AG08396 (cell line): ENCODE measurements at regions not wholly inside any gene's neighbourhood (a gene's known extent, or its start where the extent isn't known, plus 50 kb on each side); places are given as distances from the start of the nearest gene placed in this dataset.

Source experiments
- DNase-seq: peaks from one replicate; pipeline ENCODE4 v3.0.0; 2012; ENCODE audit warnings: low spot score, mixed read lengths

DNA sequence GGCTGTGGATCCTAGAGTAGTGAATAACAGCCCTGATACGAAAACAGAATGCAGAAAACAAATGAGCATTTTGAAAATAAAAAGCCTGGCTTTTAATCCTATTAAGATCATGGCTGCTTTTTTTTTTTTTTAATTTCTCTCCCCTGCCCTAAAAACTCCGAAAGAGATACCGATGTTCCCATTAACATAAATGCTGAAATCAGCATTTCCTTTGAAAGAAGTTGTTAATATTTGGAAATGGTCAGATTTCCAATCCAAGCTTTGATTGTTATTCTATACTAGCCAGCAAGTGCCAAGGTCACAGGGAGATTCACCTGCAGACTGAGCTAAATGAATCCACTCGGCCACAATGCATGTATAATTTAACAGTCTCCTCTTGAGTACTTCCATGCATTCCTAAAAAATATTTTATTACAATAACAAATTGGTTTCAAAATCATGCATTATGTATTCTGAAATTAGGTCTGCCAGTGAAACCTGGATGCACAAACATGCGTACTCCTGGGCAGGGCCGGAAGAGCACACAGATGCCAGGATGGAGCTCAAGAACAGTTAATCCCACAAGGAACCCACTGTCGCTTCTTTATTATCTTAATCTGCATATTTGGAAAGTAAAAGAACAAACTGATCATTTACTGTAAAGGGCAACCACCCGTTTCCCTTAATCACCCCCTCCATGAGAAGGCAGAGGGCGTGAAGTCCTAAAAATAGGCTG lies 521.5 kb upstream of the ZFHX3 start:
- no peak for DNase-seq

DNA sequence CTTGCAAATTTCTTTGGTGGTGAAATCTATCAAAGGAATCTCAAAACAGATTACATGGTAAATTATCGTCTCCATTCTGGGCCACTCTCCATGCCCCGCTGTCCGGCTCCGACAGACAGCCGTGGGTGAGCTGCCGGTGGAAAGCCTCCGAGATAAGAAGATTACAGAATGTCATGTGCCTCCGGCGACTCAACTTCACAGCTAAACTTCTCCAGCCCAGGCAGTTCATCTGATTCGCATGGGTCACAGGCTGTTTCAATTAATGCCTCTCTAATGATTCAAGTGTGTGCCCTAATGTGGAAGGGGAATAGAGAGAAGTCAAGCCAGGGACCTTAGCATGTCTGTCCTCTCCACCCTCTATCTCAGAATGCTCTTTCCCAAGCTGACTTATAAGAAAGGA lies 520.8 kb upstream of the ZFHX3 start:
- no peak for DNase-seq

DNA sequence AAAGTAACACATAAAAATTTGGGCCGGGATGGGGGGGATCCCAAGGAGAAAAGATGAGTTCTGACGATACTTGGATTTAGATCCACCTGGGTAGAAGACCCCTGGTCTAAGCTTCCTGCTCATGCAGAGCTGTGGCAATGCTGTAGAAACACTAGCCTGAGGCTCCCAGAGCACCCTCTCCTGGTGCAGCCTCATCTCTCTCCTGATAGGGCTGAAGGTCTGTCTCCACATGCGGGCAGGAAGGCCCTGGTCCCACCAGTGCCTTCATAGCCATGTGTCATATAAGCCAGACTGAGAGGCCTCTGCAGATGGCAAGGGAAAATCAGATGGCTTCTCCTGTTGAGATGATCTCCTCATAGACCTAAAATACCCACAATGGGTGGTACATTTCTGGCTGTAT lies 518.0 kb upstream of the ZFHX3 start:
- no peak for DNase-seq

DNA sequence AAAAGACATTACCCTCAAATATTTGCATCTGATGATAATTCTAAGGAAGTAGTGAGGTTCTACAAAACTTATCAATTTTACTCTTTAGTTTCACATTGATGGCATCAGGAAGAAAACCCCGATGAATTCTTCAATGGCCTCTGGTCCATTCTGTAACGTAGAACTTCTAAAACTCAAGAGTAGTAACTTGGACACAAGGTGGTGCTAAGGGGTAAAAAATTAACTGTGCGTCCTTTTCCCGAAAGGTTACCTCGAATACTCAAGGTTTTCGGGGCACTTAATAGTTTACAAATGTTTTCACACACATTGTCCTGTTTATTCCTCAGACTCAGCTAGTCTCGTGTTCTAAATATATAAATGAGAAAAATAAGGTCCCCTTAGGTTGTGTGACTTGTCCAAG lies 517.3 kb upstream of the ZFHX3 start:
- DNase-seq, result no peak

DNA sequence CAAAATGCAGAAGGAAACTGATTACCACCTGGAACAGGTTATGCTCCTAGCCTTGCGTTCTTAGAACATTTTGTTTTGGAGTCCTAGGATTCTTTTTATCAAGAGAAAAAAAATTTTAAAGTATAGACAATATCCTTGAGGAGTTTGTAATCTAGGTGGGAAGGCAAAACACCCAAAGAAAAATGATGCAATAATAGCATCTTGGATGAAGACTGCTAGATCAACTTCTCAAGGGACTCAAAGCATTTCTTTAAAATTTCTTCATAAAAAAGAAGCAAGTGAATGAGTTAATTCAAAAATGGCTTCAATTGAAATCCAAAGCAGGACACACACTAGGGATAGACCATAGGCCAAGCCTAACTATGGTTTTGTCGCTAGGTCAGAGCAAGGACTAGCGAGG lies 515.8 kb upstream of the ZFHX3 start:
- DNase-seq, result no peak

DNA sequence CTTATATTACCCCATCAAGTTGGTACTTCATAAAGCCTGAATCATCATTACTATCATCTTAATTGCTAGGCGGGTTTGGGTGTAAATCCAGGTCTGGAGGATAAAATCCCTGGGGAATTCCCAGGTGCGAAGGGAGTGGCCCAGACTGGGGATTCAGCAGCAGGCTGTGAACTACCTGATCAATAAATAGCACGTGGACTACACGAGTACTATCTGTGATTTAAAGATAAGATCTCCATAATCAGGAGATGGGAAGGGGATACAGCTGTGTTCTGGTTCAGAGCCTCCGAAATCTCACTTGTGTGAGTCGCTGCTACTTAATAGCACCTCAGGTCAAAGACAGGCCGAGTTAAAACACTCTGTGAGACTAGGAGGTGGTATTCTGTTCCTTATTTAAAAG lies 512.6 kb upstream of the ZFHX3 start:
- DNase-seq, result no peak

DNA sequence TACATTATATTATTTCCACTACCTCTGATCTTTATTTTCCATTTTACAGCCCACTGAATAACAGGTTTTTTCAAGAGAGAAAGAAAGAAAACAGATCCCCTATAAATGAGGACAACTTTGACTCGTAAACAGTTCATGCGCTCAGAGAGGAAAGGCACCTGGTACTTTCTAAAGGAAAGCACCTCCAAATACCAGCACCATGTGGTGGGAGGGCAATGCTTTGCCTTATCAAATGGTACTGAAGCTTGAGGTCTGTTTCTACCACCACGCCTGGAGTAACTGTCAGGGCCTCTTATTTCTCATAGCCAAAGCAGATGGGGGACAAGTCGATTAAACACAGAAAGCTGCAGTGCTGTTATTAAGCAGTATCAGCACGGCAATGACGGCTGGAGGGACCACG lies 510.3 kb upstream of the ZFHX3 start:
- DNase-seq, result no peak

DNA sequence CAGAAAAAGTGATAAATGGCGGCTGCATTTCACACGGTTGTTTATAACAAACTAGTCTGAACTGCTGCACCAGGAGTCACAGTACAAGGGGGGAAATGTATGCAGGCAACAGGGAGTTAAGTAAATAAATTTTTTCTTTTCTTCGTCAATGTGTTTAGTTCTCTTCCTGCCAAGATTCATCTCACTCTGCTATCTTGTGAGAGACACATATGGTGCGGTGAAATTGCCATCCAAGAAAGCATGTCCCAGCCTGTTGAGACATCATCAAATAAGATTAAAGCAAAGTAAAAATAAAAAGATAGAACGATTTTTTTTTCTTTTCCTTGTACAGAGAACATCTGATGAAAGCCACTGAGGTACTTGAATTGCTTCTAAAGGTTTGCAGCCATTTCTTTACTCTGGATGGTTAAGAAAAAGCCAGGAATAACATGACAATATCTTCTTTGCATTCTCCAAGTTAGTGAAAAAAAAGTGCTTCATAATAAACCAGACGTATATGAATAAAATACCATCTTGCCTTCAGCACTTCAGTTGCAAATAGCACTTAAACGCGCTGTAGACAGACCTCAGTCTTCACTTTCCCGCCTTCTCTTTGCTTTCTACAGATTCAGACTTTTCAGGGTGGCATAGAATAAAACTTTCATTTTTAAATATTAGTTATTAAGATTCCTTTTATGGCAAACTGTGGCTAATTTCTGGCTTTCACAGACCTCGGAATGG lies 506.2 kb upstream of the ZFHX3 start:
- no peak for DNase-seq

DNA sequence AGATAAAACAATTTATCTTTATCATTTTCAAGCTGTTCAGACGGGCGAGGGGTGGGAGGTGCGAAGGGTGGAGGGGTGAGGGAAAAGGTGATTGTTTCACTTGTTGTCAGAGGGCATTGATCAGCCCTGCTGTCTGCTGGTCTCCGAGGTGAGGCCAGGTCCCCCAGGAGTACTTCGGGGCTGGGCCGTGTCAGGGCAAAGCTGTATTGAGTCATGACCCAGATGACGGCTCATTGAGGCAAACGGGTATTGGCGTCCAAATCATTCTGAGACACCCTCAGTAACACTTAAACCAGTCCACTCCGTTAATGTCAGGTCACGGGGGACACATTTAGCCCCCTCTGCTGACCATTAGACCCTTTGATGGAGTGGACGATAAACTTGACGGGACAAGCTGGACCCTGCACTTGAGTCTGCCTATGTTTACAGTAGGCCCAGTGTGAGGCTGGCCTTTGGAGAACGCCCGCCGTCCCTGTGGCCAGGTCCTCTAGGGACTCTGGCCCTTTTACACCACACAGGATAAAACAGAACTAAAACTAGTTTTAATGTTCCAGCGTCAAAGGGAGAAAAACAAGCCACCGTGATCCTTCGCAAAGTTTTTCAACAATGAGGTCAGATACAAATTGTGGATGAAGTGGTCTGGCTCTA lies 502.2 kb upstream of the ZFHX3 start:
- no peak for DNase-seq

DNA sequence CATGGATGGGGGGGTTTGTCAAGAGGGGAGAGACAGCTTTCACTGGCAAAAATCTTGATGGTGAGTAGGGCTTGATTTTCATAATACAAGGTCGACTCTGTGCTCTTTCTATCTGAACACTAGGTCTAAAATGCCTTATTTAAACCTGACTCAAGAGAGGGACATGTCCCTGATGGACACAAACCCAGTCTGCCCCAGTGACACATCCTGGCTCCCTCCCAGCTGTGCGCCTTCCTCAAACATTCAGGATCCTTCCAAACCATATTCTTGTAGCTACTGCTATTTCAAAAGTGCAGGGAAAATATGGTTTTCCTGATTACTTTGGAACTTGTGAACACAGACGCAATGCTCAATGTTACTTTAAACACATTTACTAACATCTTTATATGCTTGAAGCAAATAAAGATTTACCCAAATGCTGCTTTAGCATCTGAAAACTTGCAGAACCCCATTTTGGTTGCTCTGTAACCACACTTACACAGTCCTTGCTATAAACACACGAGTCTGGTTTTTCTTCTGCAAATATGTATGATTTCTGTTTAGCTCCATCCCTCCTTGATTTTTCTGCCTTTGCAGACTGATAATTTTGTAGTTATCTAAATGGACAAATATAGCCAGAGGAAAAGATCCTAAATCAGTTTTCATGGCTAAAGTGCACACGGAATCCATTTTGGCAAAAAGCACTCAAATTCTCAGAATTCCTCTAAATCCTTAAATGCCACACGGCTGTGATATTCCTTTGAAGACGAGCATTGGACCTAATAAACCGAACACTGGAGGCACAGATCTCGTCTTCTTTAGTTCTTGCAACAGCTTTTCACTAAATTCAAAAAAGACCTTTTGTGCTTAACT lies 499.9 kb upstream of the ZFHX3 start:
- no peak for DNase-seq

DNA sequence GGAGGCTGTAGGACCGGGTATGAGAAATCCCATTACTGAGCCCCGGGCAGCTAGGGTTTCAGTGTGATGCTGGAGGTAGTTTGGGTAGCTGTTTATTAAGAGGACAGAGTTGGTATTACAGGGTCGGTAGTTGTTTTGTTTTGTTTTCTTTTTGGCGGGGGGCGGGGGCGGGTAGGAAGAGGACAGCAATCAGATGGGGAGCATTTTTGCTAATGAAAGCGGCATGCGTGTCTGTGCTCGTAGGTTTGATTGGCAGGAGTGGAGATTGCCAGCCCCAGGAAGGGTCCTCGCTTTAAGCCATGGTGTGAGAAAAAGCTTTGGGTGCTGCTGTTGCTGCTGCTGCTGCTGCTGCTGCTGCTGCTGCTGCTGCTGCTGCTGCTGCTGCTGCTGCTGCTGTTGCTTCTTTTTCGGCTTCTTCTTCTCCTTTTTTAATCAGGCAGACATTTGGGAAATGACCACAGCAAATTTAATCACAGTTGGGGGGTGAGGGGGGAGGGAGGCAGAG lies 498.5 kb upstream of the ZFHX3 start:
- DNase-seq, result no peak

DNA sequence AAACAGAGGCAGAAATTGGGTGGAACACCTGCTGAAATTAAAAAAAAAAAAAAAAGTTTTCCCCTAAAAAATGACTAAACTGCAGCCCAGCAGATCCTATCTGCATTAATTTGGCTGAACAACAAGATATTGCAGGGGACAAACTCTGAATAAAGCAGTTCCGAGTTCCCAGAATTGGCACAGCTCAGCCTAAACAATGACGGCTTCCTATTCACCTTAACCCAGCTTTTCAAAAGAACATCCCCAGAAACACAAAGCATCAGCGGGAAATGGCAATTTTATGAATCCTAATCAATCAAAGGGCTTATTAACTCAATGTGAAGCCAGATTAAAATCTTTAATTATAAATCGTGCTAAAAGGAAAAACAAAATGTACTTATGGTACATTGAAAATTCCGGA lies 497.8 kb upstream of the ZFHX3 start:
- no peak for DNase-seq

DNA sequence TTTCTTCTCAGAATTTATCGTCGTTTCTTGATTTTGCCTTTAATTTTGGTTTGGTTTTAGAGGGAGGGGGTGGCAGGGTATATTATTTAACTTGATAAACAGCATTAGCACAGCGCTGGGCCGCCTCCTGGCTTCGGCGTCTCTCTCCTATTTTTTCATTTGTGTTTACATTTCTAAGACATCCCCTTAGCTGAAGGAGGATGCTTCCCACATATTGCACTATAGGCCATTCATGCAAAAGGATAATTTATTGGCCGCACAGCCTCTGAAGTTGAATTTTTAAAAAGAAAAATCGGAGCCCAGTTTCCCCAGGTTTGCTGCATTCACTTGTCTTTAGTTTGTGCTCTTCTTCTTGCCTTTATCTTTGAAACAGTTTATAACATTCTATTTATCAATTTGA lies 497.4 kb upstream of the ZFHX3 start:
- no peak for DNase-seq

DNA sequence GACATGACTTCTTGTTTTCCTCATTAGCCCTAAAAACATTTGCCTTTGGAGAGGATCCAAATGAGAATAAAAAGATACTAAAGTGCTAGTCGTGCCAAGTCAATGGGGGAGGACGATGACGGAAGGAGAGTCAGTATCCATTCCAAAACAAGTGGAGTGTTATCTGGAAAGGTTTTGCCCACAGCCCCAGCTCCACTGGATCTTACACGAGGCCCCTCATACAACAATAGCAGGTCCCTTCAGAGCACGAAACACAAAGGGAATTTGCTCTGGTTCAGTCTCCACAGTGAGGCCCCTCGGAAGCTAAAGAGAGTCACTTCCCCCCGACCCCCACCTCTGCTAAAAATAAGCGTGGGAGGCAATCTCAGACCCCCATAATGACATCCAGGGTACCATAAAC lies 496.9 kb upstream of the ZFHX3 start:
- no peak for DNase-seq

DNA sequence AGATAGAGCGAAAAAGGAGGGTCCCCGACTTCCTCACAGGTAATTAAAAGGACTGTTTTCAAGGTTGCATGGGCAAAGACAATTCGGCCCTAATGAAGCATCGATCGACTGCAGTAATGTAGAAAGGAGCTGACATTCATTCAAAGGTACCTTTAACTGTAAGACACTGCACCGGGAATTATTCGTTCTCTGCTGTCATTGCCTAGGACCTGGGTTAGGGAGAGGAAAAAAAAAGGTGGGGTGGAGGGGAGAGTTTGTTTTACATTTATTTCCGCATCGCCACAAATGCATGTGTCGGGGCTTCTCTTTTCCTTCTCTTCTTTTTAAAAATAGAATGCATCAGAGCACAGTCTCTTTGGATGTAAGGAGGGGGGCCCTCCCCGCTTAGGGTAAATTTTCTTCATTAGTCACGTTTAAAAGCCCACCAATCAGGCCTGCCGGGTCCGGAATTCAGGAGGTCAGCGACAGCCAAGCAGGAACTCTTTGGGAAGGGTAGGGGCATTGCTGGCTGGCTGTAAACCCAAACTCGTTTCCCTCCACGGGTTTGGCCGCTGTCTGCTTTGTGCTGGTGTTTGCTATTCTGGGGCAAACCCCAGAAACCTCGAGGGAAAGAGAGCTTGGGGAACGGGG lies 496.2 kb upstream of the ZFHX3 start:
- DNase-seq, result no peak

DNA sequence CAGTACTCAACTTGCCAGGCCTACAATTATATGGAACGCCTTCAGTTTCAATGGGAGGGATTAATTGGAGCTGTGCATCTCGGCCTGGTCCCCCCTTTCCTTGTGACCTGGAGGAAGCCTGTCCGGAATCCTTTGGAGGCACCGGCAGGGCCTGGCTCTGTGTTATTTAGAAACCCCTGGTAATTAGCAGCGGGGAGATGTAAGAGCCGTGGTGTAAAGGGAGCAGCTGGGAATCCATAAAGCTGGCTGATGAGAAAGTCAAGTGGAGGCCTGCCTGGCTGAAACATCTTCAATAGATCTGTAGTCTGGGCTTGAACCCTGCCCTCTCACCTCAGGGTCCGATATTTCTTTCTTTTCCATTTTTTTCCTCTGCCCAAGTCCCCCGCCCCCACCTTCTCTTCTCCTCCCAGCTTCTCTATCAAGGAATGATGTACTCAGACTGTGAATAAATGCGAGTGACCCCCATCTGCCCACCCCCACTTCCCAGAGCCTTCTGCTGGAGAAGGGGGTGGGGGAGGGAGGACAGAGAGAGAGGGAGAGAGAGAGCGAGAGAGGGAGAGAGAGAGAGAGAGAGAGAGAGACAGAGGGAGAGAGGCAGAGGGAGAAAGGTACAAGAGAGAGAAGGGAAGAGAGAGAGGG lies 495.5 kb upstream of the ZFHX3 start:
- no peak for DNase-seq

DNA sequence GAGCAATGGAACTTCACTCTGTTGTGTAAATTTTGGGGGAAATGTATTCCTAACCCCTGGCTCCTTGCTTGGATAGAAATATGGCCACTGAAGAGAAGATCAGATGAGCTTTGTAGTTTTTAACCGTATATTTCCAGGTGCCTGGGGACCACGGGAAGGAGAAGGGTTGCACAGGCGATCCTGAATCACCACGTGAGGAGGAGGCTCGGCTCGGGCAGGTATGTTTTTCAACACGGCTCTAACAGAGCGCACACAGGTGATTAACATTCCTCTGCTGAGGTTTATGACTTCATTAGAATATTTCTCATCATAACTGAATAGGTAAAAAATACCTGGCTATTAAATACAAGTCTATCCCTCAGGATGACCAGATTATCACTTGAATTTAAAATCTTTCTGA lies 495.0 kb upstream of the ZFHX3 start:
- no peak for DNase-seq

DNA sequence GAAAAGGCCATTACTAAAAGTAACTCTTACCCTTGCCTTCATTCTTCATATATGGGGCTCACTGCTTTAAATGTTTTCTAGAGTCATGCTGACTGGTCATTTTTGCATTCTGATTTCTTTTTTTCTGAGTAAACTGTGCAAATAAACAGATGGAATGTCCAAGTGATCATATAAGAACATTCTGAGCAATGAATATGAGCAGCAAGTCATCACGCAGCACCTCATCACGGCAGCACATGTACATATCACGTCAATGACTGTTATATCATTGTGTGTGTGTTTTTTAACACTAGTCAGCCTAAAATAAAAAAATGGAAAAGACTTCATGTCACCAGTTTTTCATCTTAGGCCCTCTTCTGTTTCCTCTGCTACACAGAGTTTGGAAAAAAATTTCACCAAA lies 490.0 kb upstream of the ZFHX3 start:
- DNase-seq, result no peak

DNA sequence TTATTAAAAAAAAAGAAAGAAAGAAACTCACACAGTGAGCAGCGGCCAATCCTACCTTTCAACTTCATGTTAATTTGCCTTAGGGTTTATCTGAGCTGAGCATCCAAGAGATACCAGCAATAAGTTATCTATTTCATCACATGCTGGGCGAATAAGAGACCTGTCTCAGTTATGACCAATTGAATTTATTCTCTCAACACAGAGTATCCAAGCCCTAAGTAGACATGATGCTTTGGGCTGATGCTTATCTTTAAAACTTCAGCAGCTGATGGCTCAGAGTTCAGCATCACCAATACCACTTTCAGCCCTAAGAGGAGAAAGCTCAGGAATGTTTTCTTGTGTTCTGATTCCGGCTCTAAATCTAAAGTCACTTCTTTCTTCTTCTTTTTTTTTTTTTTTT lies 489.0 kb upstream of the ZFHX3 start:
- DNase-seq, result no peak

DNA sequence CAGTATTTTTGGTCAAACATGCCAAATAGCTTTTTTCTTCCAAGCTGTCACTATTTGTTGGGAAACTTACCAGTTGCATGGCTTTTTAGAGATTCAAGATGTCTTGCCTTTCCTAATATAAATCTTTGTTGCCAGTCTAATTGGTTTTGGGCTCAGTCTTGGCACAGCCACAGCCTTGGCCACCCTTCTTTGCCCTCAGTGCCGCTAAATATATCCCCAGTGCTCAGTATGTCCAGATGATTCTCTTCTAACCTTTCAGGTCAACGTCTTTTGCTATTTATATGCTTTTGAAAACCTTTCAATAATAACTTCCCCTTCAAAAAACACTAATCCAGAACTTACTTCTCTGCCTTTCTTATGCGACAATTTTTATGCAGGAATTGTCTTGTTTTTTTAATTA lies 483.1 kb upstream of the ZFHX3 start:
- no peak for DNase-seq

DNA sequence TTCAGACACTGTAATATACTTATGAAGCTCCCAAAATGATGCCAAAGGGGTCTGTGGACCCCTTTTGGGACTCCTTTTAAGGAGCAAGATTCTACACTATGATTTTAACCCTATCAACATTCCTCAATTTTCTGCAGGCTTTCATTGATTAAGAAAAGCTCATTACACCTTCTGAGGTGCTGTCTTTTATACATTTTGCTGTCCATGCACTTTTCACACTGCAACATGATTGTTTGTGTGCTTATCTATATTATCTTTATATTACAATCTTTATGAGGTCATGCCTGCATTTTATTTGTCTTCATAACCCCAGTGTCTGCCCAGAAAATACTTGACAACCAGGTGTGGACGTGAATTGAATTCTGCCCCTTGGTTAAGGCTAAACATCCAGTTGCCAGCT lies 482.6 kb upstream of the ZFHX3 start:
- DNase-seq, result no peak
